ENCODE measurements at regions not wholly inside any gene's neighbourhood (a gene's known extent, or its start where the extent isn't known, plus 50 kb on each side); places are given as distances from the start of the nearest gene placed in this dataset.
A peak's percentile ranks its signal among the peaks of the same experiment; 100 is the strongest.
"Not testable (repeated sequence)": the region's sequence is repeated elsewhere in the genome, so short reads cannot be mapped to it uniquely, and the experiment has no call there.

DNA sequence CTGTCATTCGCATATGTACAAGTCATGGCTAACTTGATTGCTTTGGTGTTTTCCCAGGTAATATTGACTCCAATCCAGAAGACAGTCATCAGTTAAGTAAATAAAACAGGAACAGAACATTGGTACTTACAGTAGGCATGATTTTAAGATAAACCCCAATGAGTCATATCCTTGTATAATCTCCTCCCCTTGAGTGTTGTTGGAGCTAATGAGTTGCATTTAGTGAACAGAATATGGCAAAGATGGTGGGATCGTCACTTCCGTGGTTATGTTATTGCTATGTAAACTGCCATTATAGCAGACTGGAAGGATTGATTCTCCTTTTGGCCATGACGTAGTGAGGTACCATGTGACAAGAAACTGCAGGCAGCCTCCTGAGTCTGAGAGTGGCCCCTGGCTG is 102.2 kb downstream of the TMX1 start:
- DNase-seq = no peak

DNA sequence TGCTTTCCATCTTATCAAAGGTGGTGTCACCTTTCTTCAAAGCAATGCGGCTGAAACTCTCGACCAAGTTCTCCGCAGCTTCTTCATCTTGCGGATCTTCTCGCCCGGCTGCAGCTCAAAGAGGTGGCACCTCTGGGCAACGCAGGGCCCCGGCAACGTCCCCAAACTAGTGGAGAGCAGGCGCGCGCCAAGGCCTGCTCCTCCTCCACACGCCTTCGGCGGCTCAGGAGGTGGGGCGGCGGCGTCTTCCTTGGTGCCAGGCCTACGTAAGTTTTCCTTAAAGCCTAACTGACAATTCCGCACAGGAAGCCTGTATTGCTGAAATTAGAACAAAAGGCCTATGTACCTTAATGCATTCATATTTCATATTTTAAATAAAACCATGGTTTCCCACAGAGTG is 112.0 kb downstream of the TMX1 start:
- DNase-seq = no peak

DNA sequence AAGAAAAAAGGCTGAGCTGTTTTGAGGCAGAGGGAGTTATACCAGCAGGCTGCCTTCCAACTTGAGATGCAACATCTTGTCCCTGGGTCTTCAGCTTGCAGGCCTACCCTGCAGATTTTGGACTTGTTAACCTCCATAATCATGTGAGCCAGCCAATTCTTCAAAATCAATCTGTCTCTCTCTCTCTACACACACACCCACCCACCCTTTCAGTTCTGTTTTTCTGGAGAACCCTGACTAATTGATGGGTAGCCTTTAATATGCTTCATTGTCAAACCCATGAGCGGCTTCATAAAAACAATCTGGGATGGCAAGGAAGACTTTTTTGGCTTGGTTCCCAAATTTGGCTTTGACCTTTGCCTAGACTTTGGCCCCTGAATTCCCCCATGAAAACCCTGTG is 113.9 kb downstream of the TMX1 start:
- no peak for DNase-seq

DNA sequence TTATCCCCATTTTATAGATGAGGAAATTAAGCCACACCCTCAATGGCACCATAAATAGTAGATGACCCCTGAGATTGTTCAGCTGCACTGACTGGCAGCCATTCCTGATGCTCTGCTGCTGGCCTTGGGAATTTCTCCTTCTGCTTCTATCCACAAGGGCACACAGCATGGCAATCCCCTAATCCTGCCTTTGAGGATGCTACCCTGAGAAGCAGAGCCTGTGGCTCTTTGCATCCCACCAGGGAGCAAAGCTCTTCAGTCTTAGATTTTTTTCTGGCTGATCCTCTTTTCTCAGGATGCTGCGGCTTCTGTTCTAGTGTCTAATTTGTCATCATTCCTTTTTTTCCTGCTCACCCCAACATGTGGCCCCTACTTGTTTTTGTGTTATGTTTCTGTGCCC is 114.8 kb downstream of the TMX1 start:
- no peak for DNase-seq

DNA sequence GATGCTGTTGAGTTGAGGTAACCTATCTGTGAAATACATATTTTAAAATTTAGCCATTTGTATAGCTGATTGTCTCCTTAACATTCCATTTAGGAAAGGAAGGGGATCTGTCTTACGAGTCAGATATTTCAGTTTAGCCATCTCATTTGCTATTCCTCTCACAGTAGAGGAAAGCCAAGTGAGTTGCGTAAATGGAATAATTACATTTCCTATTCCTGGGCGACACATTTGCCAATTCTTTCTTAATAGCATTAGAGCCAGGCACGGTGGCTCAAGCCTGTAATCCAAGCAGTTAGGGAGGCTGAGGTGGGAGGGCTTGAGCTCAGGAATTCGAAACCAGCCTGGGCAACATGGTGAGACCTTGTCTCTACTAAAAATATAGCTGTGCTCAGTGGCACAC is 116.3 kb downstream of the TMX1 start:
- DNase-seq = no peak

DNA sequence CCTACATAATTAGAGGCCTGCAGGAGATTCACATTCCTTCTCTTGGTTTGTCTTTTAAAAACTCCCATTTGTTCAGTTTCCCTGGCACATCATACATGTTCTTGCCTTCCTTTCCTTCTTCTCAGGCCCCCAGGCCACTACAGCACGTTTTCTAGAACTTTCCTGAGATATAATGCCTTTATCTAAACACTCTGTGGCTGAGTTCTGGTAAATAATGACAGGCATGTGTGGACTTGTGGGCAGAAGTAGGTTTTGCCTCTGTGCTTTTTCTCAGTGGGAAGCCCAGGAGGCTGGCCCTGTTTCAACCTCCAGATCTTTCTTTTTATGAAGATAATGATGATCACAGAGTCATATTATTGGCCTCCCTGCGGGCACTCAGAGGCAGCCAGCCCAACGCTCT is 117.2 kb downstream of the TMX1 start:
- DNase-seq = no peak

DNA sequence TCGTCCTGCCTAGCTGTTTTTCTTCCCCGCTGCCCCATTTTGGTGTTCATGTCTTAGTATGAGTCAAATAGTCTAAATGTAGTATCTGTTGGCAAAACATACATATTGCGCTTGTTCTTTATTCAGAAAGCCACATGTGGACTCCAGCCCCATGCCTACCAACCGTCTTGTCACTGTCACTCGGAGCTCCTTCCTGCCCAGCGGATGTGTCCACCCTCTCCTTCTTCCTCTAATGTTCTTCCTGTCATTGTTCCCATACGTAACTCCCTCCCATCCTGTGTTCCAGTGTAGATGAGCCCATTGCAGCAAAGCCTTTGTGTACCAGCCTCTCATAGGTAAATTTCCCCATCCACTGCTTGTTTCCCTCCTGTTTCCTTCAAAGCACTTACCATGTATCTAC is 120.5 kb downstream of the TMX1 start:
- no peak for DNase-seq

DNA sequence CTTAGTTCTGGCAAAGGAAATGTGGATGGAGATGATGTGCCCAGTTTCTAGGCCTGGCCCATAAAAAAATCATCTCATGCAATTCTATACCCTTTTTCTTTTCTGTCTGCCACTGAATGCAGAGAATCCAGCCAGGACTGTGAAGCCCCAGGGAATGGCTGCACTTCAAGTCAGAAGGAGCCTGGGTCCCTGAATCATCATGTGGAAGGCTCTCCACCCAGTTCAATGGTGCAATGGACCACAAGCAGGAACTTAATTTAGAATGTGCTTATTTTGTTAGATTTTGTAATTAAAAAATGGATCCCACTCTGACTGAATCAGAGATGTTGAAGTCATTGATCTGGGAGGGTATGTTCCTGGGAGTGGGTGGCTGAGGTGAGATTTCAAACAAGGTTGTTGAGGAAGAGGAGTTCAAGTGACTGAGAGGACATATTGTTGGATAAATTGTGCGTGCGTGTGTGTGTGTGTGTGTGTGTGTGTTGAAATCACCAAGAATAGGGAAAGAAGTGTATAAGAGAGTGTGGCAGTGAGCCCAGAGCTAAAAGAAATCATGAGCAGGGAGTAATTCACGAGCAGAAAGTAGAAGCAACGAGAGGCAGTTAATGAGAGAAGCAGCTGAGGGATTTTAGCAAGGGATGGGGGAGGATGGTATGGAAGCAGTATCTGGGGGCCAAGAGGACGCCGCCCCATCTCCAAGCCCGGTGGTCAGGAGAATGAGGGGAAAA is 125.4 kb downstream of the TMX1 start:
- no peak for DNase-seq

DNA sequence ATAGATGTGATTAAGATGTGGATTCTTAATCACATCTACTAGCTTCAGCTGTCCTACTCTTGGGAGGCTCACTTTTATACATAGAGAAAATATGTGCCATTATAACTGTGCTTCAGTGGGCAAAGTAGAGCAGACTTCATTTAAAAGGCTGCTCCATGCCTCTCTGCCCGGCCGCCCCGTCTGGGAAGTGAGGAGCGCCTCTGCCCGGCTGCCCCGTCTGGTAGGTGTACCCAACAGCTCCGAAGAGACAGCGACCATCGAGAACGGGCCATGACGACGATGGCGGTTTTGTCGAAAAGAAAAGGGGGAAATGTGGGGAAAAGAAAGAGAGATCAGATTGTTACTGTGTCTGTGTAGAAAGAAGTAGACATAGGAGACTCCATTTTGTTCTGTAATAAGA is 126.4 kb downstream of the TMX1 start:
- not testable (repeated sequence) for DNase-seq

DNA sequence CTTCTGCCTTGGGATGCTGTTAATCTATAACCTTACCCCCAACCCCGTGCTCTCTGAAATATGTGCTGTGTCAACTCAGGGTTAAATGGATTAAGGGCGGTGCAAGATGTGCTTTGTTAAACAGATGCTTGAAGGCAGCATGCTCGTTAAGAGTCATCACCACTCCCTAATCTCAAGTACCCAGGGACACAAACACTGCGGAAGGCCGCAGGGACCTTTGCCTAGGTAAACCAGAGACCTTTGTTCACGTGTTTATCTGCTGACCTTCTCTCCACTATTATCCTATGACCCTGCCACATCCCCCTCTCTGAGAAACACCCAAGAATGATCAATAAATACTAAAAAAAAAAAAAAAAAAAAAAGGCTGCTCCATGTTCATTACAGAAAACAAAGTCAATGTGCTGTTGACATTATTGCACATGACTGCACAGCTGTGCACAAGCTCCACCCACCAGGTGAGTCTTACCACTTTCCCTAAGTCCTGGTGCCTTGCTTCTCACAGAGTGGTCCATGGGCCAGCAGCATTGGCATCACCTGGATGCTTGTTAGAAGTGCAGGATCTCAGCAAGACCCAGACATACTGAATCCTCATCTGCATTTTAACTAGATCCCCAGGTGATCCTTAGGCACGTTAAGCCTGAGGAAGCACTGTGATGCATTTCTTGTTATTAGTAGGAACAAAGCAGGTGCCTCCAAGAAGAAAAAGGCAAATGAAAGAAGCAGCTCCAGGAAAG is 127.0 kb downstream of the TMX1 start:
- DNase-seq = not testable (repeated sequence)

DNA sequence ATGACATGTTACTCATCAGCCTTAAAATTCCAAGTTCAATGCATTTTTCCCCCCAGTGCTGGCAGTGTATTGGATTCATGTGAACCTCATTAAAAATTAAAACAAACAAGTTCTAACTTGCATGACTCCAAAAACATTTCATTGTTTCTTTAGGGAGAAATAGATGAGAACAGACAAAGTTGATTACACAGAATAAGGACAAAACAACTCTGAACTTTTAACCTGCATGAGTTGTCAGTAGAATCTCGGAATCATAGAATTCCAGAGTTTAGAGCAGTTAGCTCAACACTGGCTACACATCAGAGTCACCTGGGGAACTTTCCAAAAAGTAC is 127.5 kb downstream of the TMX1 start:
- DNase-seq = no peak

DNA sequence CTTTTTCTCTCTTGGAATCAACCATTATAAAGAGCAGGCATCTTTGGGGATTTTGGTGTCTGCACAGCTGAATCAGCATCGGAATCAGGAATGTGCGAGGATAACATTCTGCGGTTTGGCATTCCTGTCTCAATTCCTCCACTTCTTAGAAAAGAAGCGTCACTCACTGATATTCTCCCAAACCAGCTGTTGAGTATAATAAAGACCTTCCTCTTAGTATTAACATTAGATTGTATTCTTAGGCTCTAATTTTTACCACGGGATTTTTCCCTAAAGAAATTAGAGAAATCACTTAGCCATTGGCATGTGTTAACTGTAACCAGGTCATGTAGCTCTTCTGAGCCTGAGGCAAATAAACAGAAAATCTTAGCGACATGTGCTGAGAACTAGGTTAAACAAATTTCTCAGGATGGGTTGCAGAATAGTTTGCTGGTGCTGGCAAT is 128.7 kb downstream of the TMX1 start:
- no peak for DNase-seq

DNA sequence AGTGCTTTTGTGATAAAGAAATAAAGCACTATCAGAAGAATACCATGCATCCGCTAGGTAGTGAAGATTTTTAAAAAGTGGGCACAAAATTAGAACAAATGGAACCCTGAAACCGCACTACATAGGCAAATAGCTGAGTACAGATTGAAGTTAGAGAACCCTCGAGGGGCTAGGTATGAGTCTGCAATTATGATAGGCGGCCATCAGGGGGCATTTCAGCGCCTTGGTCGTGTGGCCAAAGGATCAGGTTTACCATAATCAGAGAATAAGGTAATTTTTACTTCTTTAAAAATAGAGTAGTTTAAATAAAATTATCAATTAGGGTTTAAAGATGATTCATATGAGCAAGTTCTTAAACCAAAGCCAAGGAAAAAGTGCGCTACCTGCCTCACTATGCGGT is 129.8 kb downstream of the TMX1 start:
- DNase-seq = no peak

DNA sequence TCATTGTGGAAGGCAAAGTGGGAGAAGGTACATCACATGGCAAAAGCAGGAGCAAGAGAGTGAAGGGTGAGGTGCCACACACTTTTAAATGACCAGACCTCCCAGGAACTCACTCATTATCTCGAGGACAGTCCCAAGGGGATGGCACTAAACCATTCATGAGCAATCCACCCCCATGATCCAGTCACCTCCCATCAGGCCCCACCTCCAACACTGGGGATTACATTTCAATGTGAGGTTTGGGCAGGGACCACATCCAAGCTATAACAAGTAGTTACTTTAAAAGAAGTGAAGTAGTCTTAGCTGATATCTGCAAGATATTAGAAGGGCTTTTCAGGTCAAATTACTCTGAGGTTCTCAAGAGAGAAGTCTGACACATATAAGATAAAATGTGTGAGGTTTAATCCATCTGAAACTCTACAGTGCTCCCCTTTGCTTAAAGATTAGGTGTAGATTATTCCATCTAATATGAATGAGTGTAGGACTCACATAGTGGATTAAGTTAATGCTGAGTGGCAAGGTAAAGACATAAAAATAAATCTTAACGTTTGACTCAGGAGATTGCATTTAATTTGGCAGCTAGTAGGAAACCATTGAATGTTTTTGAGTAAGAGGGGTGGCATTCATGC is 130.8 kb downstream of the TMX1 start:
- no peak for DNase-seq

DNA sequence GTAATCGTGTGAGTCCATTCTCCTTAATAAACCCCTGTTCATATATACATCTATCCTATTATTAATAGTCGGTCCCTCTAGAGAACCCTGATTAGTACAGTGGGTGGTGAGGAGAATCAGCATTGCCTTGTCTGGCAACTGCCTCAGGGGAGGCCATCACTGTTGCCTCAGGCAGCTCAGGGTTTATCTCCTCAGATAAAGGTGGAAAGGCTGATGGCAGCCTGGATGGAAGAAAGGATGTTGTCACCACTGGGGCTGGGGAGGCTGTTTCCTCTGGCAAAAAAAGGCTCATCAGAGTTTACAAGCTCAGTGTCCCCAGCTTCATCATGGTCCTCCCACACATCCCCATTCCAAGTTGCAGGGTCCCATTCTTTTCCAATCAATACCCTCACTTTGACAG is 137.1 kb downstream of the TMX1 start:
- not testable (repeated sequence) for DNase-seq

DNA sequence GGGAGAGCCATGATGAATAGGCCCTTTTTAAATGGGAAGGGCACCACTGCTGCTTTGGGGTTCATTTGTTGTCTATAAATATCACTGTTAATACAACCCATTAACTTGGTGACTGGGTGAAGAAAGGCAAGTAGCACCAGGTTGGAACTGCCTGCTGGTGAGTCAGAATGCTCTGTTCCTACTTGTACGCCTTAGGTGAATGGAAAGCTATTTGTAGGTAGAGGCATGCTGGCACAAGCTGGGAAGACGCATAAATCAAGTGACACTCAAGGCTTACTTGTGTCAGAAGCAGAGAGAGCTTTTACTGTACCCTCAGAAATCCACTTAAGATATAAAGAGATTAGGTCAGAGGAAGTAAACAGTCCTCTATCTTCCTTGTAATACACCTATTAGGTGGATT is 142.5 kb downstream of the TMX1 start:
- DNase-seq = no peak

DNA sequence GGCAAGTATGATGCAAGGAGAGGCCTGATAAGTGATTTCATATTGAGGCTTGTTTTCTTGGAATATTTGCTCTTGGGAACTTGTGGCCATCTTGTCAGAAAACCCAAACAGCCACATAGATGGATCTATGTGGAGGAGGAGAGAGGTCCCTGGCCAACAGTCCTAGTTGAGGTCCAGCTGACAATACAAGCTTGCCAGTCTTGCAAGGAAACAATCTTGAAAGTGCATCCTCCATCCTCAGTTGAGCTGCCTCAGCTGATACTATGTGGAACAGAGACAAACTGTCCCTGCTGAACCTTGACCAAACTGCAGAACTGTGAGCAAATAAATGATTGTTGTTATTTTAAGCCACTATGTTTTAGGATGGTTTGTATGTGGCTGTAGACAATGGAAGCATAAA is 146.4 kb downstream of the TMX1 start:
- DNase-seq = no peak

DNA sequence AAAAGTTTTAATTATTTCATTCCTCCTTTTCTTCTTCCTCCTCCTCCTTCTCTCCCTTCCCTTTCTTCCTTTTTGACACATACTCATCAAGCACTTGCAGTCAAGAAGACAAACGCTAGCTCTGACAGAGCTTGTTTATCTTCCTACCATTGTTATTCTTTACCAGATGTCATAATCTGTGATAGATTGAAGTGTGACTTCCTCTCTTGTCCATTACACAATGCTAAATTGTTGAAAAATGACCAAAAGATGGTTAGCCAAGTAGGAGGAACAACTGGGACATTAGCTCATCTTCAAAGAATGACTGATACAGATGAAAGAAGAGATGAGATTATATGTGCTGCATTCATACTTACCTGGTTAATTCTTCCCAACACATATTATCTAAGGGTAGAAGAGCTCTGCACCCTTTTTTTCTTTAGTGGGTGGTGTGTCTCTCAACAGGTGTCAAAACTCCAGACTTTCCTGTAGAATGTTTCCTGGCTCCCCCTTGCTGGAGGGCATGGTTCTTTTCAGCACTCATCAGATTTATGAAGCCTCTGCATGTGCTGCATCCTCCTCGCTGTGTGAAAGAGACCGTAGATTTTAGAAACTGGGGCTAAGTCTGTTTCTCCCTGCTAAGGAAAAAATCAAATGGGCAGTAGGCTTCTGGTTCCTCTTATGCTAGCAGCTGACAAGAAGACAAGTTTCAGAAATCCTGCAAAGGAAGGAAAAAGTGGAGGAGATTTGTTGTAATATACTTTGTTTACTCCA is 147.1 kb downstream of the TMX1 start:
- DNase-seq = no peak

DNA sequence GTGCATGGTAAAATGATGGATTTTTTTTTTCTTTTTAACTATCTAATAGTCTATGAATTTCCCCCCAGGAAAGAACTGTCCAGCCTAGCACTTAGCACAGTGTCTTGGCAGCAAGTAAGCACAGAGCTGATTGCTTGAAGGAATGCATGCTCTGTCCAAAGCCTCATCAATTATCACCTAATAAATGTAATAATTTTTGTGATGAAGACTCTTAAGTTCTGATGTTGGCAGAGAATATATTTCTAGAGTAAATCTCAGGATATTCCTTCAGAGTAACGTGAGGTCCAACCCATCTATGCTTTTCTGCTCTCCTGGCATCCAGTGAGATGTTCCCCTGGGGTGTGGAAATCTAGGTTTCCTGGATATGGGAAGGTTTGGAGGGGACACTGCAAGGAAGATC is 152.4 kb downstream of the TMX1 start:
- no peak for DNase-seq

DNA sequence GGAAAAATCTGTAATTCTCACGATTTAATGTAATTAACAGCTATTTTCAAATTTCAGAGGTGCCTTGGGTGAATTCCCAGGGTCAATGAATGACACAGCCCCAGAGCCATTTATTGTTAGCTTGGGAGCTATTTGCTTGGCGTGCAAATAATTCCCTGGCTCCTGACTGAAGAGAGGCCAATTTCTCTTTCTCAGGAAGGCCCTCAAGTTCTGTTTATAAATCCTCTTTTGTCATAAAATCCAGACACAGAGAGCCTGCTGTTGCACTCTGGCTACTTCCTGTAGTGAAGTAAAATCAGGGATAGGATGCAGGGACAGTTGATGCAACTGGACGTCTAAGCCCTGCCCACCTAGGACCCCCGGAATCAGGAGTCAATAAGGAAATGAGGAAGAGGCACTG is 154.3 kb downstream of the TMX1 start:
- peak in 1 of 51 donors; percentile 6 for DNase-seq

DNA sequence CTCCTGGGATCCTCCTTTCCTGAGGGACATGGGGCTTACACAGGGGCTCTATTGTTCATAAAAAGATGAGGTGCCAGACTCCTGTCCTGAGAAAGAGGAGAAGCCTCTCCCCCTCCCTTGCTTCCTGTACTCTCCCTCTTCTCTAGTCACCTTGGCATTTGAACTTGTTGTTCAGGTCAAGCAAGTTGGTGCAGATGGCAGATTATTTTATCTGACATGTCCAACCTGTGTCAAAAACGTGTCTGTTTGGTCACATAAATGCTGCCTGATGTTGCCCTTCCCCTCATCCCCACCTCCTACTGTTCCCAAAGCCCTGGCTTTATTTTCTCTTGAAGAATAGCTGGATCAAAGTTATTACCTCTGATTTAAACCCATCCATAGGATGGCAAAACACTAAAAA is 154.8 kb downstream of the TMX1 start:
- DNase-seq = no peak

DNA sequence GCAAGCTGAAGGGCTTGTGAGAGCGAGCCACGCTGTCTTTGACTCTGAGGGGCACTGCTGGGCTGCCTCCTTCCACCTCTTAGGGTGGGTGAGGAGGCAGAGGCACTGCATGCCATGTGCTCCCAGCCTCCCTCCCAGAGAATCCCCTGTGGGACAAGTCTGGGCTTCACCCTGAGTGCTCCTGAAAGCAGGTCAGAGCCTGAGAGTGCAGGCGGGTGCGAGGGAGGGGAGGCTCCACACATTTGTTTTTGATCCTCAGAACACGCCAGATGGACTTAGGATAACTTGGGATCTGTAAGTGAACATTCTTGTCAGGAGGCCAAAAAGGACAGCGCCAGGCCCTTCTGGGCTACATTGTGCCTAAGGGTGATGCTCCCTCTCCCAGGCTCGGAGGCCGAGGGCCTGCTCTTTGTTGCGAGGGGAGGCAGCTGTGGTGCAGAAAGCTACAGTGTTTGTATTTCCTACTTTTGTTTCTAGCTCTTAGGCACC is 155.4 kb downstream of the TMX1 start:
- peak in 5 of 51 donors; percentile 5 to 29 (median 11) for DNase-seq
